ENCODE measurements at regions not wholly inside any gene's neighbourhood (a gene's known extent, or its start where the extent isn't known, plus 50 kb on each side); places are given as distances from the start of the nearest gene placed in this dataset.

DNA sequence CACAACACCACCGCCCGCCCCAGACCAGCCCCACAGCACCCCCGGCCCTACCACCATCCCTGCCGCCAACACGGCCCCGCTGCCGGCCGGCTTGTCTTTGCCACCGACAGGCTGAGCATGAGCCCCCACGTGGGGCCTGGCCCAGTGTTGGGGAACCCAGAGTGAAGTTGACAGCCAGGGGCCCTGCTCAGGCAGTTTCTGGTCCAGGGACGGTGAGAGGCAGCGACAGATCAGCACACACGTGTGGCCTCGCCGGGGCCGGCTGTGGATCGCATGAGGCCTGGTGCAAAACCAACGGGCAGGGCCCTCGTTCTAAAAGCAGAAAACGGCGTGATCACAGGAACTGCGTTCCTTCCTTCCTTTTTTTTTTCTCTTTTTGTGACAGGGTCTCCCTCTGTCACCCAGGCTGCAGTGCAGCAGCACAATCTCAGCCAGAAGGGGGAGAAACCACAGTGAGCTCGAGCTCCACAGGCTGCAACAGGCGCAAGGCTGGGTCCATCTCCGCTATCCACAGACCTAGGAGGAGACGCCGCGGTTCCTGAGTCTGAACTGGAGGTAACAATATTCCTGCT is 50.5 kb upstream of the FBRSL1 start:
- DNase-seq: no peak

DNA sequence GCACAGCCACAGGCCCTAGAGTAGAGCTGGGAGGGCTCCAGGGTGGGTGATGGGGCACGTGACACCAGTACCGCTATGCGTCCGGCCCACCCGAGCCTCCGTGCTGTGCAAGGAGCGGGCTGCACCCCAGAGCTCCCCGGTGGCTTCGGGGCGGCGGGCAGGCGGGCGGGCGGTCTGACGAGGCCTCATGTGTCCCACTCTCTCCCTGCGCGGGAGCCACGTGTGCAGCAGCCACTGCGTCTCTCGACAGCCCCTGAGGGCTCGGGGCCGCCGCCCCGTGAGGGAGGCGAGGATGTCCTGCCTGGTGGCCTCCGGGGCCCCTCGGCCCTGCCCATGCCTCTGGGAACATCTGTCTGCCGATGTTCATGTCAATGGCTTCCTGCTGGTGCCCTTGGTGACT is 51.2 kb upstream of the FBRSL1 start:
- no peak for DNase-seq

GRCh38 chr12:132437943-132438700 is 51.8 kb upstream of the FBRSL1 start:
- DNase-seq: no peak

GRCh38 chr12:132437252-132437932 is 52.6 kb upstream of the FBRSL1 start:
- DNase-seq: no peak

DNA sequence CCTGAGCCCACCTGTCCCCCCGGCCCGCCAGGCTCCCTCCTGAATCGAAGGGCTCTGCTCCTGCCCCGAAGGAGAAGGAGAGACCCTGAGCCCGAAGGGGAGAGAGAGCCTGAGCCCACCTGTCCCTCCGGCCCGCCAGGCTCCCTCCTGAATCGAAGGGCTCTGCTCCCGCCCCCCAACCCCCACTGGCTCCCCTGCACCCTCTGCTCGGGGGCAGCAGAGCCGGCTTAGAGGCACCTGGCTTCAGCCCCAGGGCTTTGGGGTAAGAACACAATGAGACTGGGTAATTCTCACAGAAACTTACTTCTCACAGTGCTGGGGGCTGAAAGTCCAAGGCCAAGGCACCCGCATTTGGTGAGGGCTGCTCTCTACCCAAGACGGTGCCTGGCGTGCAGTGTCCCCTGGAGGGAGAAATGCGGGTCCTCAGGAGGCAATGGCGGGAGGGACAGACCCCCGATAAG is 53.1 kb upstream of the FBRSL1 start:
- no peak for DNase-seq

DNA sequence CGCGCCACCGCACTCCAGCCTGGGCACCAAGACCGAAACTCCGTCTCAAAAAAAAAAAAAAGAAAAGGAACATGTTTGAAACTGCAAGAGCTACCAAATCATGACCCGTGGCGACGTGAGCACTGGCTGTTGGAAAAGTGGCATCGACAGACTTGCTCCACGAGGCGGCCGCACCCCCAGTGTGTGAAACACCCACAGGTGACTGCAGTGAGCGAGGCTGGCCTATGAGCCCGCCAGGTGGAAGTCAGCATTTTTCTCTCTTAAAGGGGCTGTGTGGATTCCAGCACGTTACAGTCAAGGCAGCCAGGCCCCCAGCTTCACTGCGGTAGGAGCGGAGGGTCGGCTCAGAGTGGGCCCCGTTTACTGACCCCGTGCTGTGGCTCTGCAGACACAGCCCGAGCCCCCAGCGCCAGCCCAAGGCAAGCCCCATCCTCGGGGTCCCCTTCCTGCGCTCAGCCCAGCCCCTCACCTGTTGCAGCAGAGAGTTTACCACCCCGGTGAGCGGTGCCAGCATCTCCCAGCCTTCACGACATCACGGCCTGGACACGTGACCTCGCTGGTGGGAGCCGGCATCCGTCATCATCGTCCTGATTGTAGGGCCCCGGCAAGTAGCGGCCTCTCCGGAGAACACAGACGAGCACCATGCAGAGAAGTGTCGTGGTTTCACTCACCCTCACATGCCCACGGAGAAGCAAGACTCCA is 54.3 kb upstream of the FBRSL1 start:
- DNase-seq: no peak

DNA sequence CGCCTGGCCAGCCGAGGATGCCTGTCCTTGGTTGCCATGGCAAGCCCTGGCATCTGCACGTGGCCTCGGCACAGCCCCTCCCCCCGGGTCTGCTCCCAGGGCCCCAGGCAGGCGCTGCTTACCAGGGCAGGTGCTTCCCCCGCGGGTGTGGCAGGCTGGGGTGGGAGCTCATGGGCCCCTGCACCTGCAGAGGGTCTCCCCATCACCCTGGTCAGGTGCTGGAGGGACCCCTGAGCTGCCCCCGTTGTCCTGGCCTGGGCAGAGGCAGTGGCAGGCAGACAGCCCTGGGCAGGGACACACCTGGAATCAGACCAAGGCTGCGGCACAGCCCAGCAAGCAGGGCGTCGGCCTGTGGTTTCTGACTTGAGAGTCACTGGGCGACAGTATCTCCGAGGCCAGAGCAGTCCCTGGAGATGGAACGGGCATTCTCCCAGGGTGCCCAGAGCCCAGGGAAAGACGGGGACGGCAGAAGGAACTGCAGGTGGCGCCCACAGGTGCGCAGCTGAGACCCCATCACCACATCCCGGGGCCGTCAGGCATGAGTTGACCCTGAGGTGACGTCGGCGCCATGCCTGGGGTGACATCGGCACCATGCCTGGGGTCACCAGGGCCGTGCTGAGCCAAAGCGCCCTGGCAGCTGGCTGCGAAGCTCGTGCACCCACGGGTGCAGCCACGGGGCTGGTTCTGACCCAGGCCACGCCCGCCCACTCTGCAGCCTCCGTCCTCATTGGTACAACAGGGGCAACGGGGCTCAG is 56.1 kb upstream of the FBRSL1 start:
- no peak for DNase-seq

GRCh38 chr12:132432721-132433577 is 57.0 kb upstream of the FBRSL1 start:
- DNase-seq: no peak

DNA sequence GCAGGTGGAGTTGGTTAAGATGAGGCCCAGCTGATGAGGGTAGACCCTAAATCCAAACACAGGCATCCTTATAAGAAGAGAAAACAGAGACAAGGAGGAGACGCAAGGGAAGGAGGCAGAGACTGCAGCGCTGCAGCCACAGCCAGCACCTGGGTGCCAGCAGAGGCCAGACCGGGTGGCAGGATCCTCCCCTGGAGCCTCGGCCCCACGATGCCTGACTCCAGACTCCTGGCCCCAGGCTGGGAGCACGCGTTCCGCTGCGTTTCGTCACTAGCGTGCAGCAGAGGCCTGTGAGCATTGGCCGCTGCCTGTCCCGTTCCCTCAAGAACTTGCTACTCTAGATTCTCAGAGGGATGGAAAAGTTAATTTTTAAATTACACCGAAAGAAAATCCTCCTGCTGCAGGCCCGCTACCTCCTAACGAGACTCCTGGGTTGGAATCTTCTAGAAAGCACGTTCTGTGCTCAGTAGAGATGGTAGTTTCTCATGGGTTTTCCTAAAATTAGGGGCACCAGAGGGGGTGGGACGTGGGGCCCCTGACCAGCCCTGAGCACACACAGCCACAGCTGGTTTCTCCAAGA is 57.7 kb upstream of the FBRSL1 start:
- DNase-seq: no peak

DNA sequence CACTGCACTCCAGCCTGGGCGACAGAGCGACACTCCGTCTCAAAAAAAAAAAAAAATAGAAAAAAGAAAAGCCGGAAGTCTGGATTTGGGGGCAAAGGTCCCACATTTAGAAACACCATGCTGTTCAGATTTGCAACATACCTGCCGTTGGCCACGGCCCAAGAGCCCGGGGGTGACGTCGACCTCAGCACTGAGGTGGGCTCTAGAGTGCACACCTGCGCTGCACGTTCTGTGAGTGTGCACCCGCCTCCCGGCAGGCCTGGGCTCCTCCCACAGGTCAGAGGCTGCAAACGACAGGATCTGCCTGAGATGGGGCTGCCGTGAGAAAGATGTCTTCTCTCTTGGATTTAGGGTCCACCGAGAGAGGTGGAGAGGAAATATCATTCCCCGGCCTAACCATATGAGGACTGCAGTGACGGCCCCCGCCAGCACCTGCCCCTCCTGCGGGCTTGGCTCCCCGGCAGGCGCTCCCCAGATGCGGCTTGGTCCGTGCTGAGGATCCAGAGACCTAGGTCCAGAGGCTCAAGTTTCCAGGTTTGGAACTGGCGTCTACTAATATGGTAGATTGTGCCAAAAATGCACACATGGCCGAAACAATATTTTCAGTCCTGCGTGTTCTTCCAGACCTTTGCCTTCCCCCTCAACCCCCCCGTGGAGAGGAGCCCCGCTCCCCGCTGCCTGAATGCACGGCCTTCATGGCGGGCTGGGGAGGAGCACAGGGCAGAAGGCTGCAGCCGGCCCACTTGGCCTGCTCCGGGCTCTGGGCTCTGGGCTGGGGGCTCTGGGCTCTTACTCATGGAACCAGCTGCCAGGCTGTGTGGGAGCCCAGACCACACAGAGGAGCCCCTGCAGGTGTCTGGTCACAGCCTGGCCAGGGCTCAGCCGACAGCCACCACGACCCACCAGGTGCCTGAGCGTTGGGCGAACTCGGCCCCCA is 58.8 kb upstream of the FBRSL1 start:
- DNase-seq: no peak

GRCh38 chr12:132429946-132430643 is 59.9 kb upstream of the FBRSL1 start:
- peak; percentile 30 for DNase-seq

DNA sequence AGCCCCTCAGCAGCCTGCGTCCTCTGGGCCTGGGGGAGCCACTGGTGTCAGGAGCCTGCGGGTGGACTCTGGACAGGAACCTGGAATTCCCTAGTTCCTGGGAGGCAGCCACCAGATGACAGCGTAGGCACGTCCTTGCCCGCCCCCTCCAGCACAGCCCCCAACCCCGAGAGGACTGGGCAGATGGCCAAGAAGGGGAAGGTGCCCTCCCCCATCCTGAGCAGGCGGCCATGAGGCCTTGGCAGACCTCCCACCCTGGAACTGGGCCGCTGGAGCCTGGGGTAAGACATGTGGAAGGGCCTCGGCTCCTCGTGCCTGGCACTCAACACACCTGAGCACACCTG is 60.4 kb upstream of the FBRSL1 start:
- no peak for DNase-seq

- DNase-seq: no peak
These were observed 60.9 kb upstream of the FBRSL1 start for GRCh38 chr12:132428936-132429601.

DNA sequence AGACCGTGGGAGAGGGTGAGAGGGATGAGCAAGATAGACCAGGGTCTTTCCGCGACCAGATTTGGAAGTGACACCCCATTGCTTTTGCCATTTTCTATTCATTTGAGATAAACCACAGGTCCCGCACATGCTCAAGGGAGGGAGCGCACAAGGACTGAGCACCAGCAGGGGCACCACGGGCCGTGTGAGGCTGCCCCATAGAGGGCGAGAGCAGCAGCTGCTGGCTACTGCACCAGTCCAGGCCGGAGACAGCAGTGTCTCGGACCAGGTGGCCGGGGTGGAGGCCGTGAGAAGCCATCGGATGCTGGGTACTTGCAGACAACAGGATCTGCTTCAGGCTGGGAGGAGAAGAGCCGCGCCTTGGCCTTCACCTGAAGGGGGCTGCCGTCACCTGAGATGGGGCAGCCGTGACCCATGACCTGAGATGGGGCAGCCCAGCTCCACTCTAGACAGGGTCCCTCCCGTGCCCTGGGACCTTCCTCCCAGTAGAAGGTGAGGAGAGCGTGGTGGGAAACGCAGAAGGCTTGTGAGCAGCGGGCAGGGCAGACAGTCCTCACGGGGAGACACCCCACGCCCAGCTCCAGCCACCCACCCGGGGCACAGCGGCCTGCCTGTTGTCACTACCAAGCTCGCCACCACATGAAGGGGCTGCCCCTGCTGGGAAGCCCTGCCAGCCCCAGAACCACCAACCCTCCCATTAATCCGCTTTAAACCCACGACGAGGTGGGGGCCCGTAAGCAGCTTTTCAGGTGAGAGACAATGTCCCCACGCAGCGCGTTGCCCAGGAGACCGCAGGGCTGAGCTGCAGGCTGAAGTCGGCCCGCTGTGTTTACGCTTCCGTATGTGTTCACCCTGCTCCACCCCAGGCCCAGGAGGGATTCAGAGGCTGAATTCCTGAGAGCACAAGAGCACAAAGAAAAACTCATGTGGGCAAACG is 61.7 kb upstream of the FBRSL1 start:
- DNase-seq: no peak

GRCh38 chr12:132427174-132427768 is 62.7 kb upstream of the FBRSL1 start:
- no peak for DNase-seq

- no peak for DNase-seq
These were observed 63.4 kb upstream of the FBRSL1 start for GRCh38 chr12:132426349-132427173.

GRCh38 chr12:132424811-132425210 is 65.1 kb upstream of the FBRSL1 start:
- no peak for DNase-seq

Measured in stimulated activated CD4-positive, alpha-beta T cell treated with anti-CD3 and anti-CD28 coated beads, Interleukin-1b, Interleukin-23, amount 100 ng/mL, for 48 hours (primary cell).